ENCODE measurements at regions not wholly inside any gene's neighbourhood (a gene's known extent, or its start where the extent isn't known, plus 50 kb on each side); places are given as distances from the start of the nearest gene placed in this dataset.

DNA sequence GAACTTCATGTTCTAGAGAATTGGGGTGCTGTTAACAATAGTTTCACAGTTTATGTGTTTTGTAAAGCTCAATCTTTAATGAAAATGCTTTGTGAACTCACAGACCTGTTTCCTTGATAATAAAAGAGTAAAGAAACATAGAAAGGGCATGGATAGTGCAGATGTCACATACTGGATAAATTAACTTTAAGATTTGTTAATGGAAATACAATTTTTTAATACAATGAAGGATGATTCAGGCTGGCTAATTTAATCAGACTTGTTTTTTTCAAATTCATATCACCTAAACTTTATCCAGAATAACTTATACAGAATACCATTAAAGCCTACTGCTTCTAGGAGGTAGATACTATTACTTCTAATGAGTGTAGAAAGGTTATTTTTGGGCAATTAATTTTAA, 1033.5 kb upstream of the SLC10A2 start:
- DNase-seq (ENCODE audit: extremely low read depth, insufficient read length) = no peak
- Histone ChIP-seq H3K27me3 (replicated peaks; ENCODE audit: control insufficient read depth, insufficient read depth, low read length) (no peaks in the 10 kb centered on the region), H3K4me3 (replicated peaks; ENCODE audit: low read depth, low read length) (no peak overlapping the region), H3K36me3 (ENCODE audit: control insufficient read depth, insufficient read depth, low read length) (no peaks in the 10 kb centered on the region)
- no peak for TF ChIP-seq CTCF (IDR thresholded peaks at IDR 0.05; ENCODE audit: insufficient read depth, low read length, poor library complexity, severe bottlenecking)

DNA sequence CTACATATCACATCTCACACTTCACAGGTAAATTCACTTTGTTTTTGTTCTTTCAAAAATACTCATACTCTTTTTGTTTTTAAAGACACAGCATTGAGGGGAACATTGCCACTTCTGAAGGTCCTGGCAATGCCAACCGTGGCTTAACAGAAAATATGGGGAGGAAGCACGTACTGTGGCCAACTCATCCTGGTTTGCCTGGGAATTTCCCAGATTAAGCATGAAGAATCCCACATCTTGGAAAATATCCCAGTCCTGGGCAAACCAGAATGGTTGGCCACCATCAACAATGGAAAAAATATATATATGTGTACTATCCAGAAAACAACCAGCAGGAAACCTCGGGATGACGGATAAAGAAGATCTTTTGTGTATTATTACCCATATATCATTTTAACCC, 1032.2 kb upstream of the SLC10A2 start:
- Histone ChIP-seq H3K27me3 (replicated peaks; ENCODE audit: control insufficient read depth, insufficient read depth, low read length) (no peaks in the 10 kb centered on the region), H3K4me3 (replicated peaks; ENCODE audit: low read depth, low read length) (no peak overlapping the region), H3K36me3 (ENCODE audit: control insufficient read depth, insufficient read depth, low read length) (no peaks in the 10 kb centered on the region)
- DNase-seq (ENCODE audit: extremely low read depth, insufficient read length) = no peak
- no peak for TF ChIP-seq CTCF (IDR thresholded peaks at IDR 0.05; ENCODE audit: insufficient read depth, low read length, poor library complexity, severe bottlenecking)

- TF ChIP-seq CTCF (IDR thresholded peaks at IDR 0.05; ENCODE audit: insufficient read depth, low read length, poor library complexity, severe bottlenecking) = no peak
- no peak for DNase-seq (ENCODE audit: extremely low read depth, insufficient read length)
- Histone ChIP-seq H3K27me3 (replicated peaks; ENCODE audit: control insufficient read depth, insufficient read depth, low read length) (no peaks in the 10 kb centered on the region), H3K4me3 (replicated peaks; ENCODE audit: low read depth, low read length) (no peak overlapping the region), H3K36me3 (ENCODE audit: control insufficient read depth, insufficient read depth, low read length) (no peaks in the 10 kb centered on the region)
Measured at GRCh38 chr13:104086759-104087158, 1020.5 kb upstream of the SLC10A2 start.

- Histone ChIP-seq H3K4me3 (replicated peaks; ENCODE audit: low read depth, low read length) (no peak overlapping the region), H3K36me3 (ENCODE audit: control insufficient read depth, insufficient read depth, low read length) (no peaks in the 10 kb centered on the region), H3K27me3 (replicated peaks; ENCODE audit: control insufficient read depth, insufficient read depth, low read length) (no peaks in the 10 kb centered on the region)
- TF ChIP-seq CTCF (IDR thresholded peaks at IDR 0.05; ENCODE audit: insufficient read depth, low read length, poor library complexity, severe bottlenecking) = no peak
- no peak for DNase-seq (ENCODE audit: extremely low read depth, insufficient read length)
Measured at GRCh38 chr13:104086210-104086609, 1020.0 kb upstream of the SLC10A2 start.

GRCh38 chr13:104085611-104086010, 1019.4 kb upstream of the SLC10A2 start:
- no peak for TF ChIP-seq CTCF (IDR thresholded peaks at IDR 0.05; ENCODE audit: insufficient read depth, low read length, poor library complexity, severe bottlenecking)
- H3K36me3 ChIP-seq (ENCODE audit: control insufficient read depth, insufficient read depth, low read length) = no peaks in the 10 kb centered on the region

DNA sequence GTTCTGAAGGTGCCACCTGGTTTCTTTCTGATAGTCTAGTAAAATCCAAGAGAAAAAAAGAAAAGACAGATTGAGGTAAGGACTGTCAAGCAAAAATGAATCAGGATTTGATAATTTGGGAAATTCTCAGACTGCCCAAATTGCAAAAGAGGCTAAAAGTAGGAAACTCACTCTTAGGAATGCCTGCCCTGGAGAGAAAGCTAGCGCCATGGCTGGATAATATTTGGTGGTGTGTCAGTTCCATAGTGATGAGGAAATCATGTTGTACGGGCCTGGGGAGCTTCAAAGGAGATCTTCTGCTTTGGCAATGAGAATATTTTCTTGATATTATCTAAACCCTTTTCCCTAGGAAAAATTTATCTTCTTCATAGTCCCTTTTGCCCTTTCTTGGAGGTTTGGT, 1008.1 kb upstream of the SLC10A2 start:
- no peaks in the 10 kb centered on the region for H3K36me3 ChIP-seq (ENCODE audit: control insufficient read depth, insufficient read depth, low read length)

More at GRCh38 chr13:104085611-104086010, 1019.4 kb upstream of the SLC10A2 start:
- H3K4me3 ChIP-seq (replicated peaks; ENCODE audit: low read depth, low read length) = no peak overlapping the region
- no peak for DNase-seq (ENCODE audit: extremely low read depth, insufficient read length)
- no peaks in the 10 kb centered on the region for H3K27me3 ChIP-seq (replicated peaks; ENCODE audit: control insufficient read depth, insufficient read depth, low read length)

More for the DNA sequence above, 1008.1 kb upstream of the SLC10A2 start:
- H3K27me3 ChIP-seq (replicated peaks; ENCODE audit: control insufficient read depth, insufficient read depth, low read length) = no peaks in the 10 kb centered on the region
- no peak for TF ChIP-seq CTCF (IDR thresholded peaks at IDR 0.05; ENCODE audit: insufficient read depth, low read length, poor library complexity, severe bottlenecking)
- H3K4me3 ChIP-seq (replicated peaks; ENCODE audit: low read depth, low read length) = no peak overlapping the region
- no peak for DNase-seq (ENCODE audit: extremely low read depth, insufficient read length)
